HepG2 (cell line): ENCODE measurements at regions not wholly inside any gene's neighbourhood (a gene's known extent, or its start where the extent isn't known, plus 50 kb on each side); places are given as distances from the start of the nearest gene placed in this dataset.

Source experiments
- BORCS8-MEF2B ChIP-seq: sonication (generic); formaldehyde crosslinking; IDR thresholded peaks from 2 replicates; pipeline ENCODE4 v1.8.0; 2022; ENCODE audit warnings: mild to moderate bottlenecking, missing genetic modification reagents
- CREM ChIP-seq, 2 experiments: sonication (generic) in 1 of 2; formaldehyde crosslinking in 1 of 2; IDR thresholded peaks; 2 replicates each; pipeline versions ENCODE4 v1.4.0 to v1.6.1; 2016 to 2020; ENCODE audit warnings: antibody characterized with exemption in 1 of 2, mild to moderate bottlenecking in 1 of 2, missing genetic modification reagents in 1 of 2
- EEA1 ChIP-seq: sonication (generic); formaldehyde crosslinking; IDR thresholded peaks from 2 replicates; pipeline ENCODE4 v1.5.1; 2020; ENCODE audit warnings: mild to moderate bottlenecking, missing genetic modification reagents, borderline replicate concordance
- HOXD1 ChIP-seq: sonication (generic); formaldehyde crosslinking; IDR thresholded peaks from 2 replicates; pipeline ENCODE4 v1.5.0; 2020; ENCODE audit warnings: missing genetic modification reagents
- PREB ChIP-seq: sonication (generic); formaldehyde crosslinking; IDR thresholded peaks from 2 replicates; pipeline ENCODE4 v1.4.0; 2020; ENCODE audit warnings: missing genetic modification reagents
- ZNF3 ChIP-seq: IDR thresholded peaks from 2 replicates; pipeline ENCODE4 v1.7.0; 2017; ENCODE audit warnings: inconsistent platforms
- TF ChIP-seq, protein P1 (sequence below): sonication (generic); formaldehyde crosslinking; IDR thresholded peaks from 2 replicates; pipeline ENCODE4 v1.5.0; 2020; ENCODE audit warnings: mild to moderate bottlenecking, missing genetic modification reagents, borderline replicate concordance

GRCh38 chr13:106151056-106151699 is 384.3 kb downstream of the EFNB2 start (continued):
- TF ChIP-seq CREM (IDR thresholded peaks at IDR 0.05) = no peak
- TF ChIP-seq CREM (CRISPR knock-in tag; IDR thresholded peaks at IDR 0.05) = no peak
- no peak for TF ChIP-seq BORCS8-MEF2B (CRISPR knock-in tag)
- no peak for TF ChIP-seq PREB
- TF ChIP-seq, protein P1, sequence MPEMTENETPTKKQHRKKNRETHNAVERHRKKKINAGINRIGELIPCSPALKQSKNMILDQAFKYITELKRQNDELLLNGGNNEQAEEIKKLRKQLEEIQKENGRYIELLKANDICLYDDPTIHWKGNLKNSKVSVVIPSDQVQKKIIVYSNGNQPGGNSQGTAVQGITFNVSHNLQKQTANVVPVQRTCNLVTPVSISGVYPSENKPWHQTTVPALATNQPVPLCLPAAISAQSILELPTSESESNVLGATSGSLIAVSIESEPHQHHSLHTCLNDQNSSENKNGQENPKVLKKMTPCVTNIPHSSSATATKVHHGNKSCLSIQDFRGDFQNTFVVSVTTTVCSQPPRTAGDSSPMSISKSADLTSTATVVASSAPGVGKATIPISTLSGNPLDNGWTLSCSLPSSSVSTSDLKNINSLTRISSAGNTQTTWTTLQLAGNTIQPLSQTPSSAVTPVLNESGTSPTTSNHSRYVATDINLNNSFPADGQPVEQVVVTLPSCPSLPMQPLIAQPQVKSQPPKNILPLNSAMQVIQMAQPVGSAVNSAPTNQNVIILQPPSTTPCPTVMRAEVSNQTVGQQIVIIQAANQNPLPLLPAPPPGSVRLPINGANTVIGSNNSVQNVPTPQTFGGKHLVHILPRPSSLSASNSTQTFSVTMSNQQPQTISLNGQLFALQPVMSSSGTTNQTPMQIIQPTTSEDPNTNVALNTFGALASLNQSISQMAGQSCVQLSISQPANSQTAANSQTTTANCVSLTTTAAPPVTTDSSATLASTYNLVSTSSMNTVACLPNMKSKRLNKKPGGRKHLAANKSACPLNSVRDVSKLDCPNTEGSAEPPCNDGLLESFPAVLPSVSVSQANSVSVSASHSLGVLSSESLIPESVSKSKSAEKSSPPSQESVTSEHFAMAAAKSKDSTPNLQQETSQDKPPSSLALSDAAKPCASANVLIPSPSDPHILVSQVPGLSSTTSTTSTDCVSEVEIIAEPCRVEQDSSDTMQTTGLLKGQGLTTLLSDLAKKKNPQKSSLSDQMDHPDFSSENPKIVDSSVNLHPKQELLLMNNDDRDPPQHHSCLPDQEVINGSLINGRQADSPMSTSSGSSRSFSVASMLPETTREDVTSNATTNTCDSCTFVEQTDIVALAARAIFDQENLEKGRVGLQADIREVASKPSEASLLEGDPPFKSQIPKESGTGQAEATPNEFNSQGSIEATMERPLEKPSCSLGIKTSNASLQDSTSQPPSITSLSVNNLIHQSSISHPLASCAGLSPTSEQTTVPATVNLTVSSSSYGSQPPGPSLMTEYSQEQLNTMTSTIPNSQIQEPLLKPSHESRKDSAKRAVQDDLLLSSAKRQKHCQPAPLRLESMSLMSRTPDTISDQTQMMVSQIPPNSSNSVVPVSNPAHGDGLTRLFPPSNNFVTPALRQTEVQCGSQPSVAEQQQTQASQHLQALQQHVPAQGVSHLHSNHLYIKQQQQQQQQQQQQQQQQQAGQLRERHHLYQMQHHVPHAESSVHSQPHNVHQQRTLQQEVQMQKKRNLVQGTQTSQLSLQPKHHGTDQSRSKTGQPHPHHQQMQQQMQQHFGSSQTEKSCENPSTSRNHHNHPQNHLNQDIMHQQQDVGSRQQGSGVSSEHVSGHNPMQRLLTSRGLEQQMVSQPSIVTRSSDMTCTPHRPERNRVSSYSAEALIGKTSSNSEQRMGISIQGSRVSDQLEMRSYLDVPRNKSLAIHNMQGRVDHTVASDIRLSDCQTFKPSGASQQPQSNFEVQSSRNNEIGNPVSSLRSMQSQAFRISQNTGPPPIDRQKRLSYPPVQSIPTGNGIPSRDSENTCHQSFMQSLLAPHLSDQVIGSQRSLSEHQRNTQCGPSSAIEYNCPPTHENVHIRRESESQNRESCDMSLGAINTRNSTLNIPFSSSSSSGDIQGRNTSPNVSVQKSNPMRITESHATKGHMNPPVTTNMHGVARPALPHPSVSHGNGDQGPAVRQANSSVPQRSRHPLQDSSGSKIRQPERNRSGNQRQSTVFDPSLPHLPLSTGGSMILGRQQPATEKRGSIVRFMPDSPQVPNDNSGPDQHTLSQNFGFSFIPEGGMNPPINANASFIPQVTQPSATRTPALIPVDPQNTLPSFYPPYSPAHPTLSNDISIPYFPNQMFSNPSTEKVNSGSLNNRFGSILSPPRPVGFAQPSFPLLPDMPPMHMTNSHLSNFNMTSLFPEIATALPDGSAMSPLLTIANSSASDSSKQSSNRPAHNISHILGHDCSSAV = no peak
- TF ChIP-seq EEA1 (CRISPR knock-in tag) = no peak
- TF ChIP-seq HOXD1 = no peak
- no peak for TF ChIP-seq ZNF3 (CRISPR knock-in tag)
- TF ChIP-seq, all 625 proteins: peak for 0
